Esophagus muscularis mucosa (tissue), 4 donors: ENCODE measurements at regions not wholly inside any gene's neighbourhood (a gene's known extent, or its start where the extent isn't known, plus 50 kb on each side); places are given as distances from the start of the nearest gene placed in this dataset.

Source experiments
- CTCF ChIP-seq, 3 experiments: fragments of 200-600 bp in 2 of 3; fragments of 450-650 bp in 1 of 3; sonication (generic) in 2 of 3; IDR thresholded peaks; one replicate each; pipeline ENCODE4 v1.5.1; 2017 to 2019; ENCODE audit warnings: antibody characterized with exemption in 3 of 3, mild to moderate bottlenecking in 2 of 3, moderate library complexity in 1 of 3
- EP300 ChIP-seq: sonication (generic); formaldehyde crosslinking; IDR thresholded peaks from one replicate; pipeline ENCODE4 v1.6.1; 2017; ENCODE audit warnings: antibody characterized with exemption
- POLR2A ChIP-seq: fragments of 450-650 bp; IDR thresholded peaks from one replicate; pipeline ENCODE4 v1.6.1; 2017; ENCODE audit warnings: antibody characterized with exemption, moderate library complexity, mild to moderate bottlenecking, low read depth

DNA sequence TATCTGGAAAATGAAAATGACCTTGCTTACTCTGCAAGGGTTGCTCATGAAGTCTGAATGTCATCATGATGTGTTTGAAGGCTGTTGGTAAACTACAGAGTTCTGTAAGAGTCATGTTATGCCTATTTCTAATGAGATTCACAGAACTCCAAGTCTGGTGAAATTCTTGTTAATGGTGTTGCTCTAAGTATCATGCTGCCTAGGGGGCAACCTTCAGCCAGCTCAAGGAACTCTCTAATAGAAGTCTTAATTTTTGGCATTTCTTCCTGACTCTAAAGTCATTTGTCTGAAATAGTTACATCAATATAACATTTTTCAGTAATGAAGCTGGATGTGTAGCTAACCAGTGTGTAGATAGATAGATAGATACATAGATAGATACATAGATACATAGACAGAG lies 302.8 kb downstream of the FAT3 start:
- TF ChIP-seq CTCF (IDR thresholded peaks at IDR 0.05) (no peak), EP300 (no peak), POLR2A (no peak)
